Esophagus squamous epithelium (tissue), 5 donors: ENCODE measurements at regions not wholly inside any gene's neighbourhood (a gene's known extent, or its start where the extent isn't known, plus 50 kb on each side); places are given as distances from the start of the nearest gene placed in this dataset.

Source experiments
- DNase-seq: peaks from one replicate; lab custom pipeline; 2025; lab: John Stamatoyannopoulos, UW
- H3K27ac ChIP-seq, 4 donors: fragments of 200-600 bp; sonication (generic); one replicate each; pipeline ENCODE4 v1.5.1; 2016 to 2019; ENCODE audit warnings: mild to moderate bottlenecking in 1 of 4
- H3K27me3 ChIP-seq, 4 donors: fragments of 200-600 bp; sonication (generic); 1 replicate in 3 of 4; 2 replicates in 1 of 4; pipeline versions ENCODE4 v1.5.1 to v1.6.0; 2017 to 2021; ENCODE audit warnings: antibody characterized with exemption in 1 of 4
- H3K36me3 ChIP-seq, 3 donors: fragments of 200-600 bp; sonication (generic); one replicate each; pipeline ENCODE4 v1.5.1; 2016 to 2019
- H3K4me1 ChIP-seq, 3 donors: fragments of 200-600 bp; sonication (generic); one replicate each; pipeline ENCODE4 v1.5.1; 2017 to 2019
- H3K4me3 ChIP-seq, 4 donors: fragments of 200-600 bp; sonication (generic); 1 replicate in 3 of 4; 2 replicates in 1 of 4; pipeline ENCODE4 v1.5.1; 2016 to 2019; ENCODE audit warnings: mild to moderate bottlenecking in 2 of 4, moderate library complexity in 1 of 4
- H3K9me3 ChIP-seq, 3 donors: fragments of 200-600 bp; sonication (generic); one replicate each; pipeline ENCODE4 v1.5.1; 2016 to 2019
- POLR2A ChIP-seq, 4 donors: fragments of 450-650 bp; IDR thresholded peaks; one replicate each; pipeline ENCODE4 v1.6.1; 2017; ENCODE audit warnings: antibody characterized with exemption in 4 of 4, mild to moderate bottlenecking in 4 of 4, moderate library complexity in 3 of 4
- WGBS, 2 donors: methylation state at CpG; one replicate each; pipeline ENCODE4 v1.1.5; 2018; 5-methylcytosine and 5-hydroxymethylcytosine counted together
- intact Hi-C: fragments of 100-400 bp; cut with DNase I; formaldehyde crosslinking; loops from one replicate; pipeline ENCODE4 v1.15.0; 2022
- TF ChIP-seq, protein P1 (sequence below), 6 experiments: fragments of 450-650 bp in 4 of 6; fragments of 200-600 bp in 2 of 6; sonication (generic) in 2 of 6; IDR thresholded peaks; one replicate each; pipeline ENCODE4 v1.5.1; 2016 to 2019; ENCODE audit warnings: antibody characterized with exemption in 6 of 6, mild to moderate bottlenecking in 4 of 6, moderate library complexity in 4 of 6
- donor health status: DM: yes; HTN: yes; CAD: no.

- WGBS, 2 donors: 80 to 82% methylated on average over 8 to 9 of the region's 10 CpGs
- no peak overlapping the region for H3K4me3 ChIP-seq
- no peaks in the 10 kb centered on the region for H3K4me1 ChIP-seq
- no peak for DNase-seq
- TF ChIP-seq, protein P1, sequence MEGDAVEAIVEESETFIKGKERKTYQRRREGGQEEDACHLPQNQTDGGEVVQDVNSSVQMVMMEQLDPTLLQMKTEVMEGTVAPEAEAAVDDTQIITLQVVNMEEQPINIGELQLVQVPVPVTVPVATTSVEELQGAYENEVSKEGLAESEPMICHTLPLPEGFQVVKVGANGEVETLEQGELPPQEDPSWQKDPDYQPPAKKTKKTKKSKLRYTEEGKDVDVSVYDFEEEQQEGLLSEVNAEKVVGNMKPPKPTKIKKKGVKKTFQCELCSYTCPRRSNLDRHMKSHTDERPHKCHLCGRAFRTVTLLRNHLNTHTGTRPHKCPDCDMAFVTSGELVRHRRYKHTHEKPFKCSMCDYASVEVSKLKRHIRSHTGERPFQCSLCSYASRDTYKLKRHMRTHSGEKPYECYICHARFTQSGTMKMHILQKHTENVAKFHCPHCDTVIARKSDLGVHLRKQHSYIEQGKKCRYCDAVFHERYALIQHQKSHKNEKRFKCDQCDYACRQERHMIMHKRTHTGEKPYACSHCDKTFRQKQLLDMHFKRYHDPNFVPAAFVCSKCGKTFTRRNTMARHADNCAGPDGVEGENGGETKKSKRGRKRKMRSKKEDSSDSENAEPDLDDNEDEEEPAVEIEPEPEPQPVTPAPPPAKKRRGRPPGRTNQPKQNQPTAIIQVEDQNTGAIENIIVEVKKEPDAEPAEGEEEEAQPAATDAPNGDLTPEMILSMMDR (IDR thresholded peaks at IDR 0.05): no peak
- no peak for TF ChIP-seq POLR2A (IDR thresholded peaks at IDR 0.05)
- H3K36me3 ChIP-seq: no peaks in the 10 kb centered on the region
- intact Hi-C loops: no loop called here
- no peaks in the 10 kb centered on the region for H3K27me3 ChIP-seq
- H3K9me3 ChIP-seq: no peaks in the 10 kb centered on the region
- no peak overlapping the region for H3K27ac ChIP-seq
Observed at GRCh38 chr14:23719225-23719985, 83.2 kb downstream of the DHRS2 start.

DNA sequence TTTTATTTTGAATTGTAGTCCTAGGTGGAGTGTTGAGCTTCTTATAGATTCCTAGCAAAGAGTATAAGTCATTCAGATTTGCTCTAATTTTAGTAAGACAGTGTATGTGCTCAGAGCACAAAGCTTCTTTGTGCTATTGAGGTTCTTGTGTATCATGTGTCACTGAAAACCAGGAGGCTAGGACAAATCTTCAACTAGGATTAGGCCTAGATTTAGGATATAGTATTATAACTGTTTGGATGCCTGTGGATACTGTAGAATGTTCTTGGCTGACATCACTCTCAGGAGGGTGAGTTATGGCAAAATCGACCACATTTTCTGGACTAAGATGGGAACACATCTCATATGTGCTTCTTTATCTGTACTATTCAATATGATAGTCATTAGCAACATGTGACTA lies 86.5 kb downstream of the DHRS2 start:
- Histone ChIP-seq H3K27ac (no peak overlapping the region), H3K4me3 (no peak overlapping the region), H3K36me3 (no peaks in the 10 kb centered on the region), H3K4me1 (no peaks in the 10 kb centered on the region), H3K9me3 (no peaks in the 10 kb centered on the region), H3K27me3 (no peaks in the 10 kb centered on the region)
- intact Hi-C loops: no loop called here
- TF ChIP-seq, protein P1 (IDR thresholded peaks at IDR 0.05): no peak
- no peak for TF ChIP-seq POLR2A (IDR thresholded peaks at IDR 0.05)
- no peak for DNase-seq
- WGBS, 2 donors: 24 to 46% methylated on average over 1 of the region's 1 CpG

GRCh38 chr14:23723911-23724310 lies 87.7 kb downstream of the DHRS2 start:
- no peak for TF ChIP-seq POLR2A (IDR thresholded peaks at IDR 0.05)
- TF ChIP-seq, protein P1 (IDR thresholded peaks at IDR 0.05): no peak
- Histone ChIP-seq H3K27me3 (no peaks in the 10 kb centered on the region), H3K9me3 (no peaks in the 10 kb centered on the region), H3K27ac (no peak overlapping the region), H3K36me3 (no peaks in the 10 kb centered on the region), H3K4me1 (no peaks in the 10 kb centered on the region), H3K4me3 (no peak overlapping the region)
- DNase-seq: no peak
- intact Hi-C loops: no loop called here
- 43 to 51% methylated on average over 3 of the region's 3 CpGs for WGBS, 2 donors

GRCh38 chr14:23725528-23725927 lies 89.4 kb downstream of the DHRS2 start:
- Histone ChIP-seq H3K36me3 (no peaks in the 10 kb centered on the region), H3K27me3 (no peaks in the 10 kb centered on the region), H3K4me1 (no peaks in the 10 kb centered on the region), H3K9me3 (no peaks in the 10 kb centered on the region), H3K27ac (no peak overlapping the region), H3K4me3 (no peak overlapping the region)
- TF ChIP-seq, protein P1 (IDR thresholded peaks at IDR 0.05): no peak
- no peak for TF ChIP-seq POLR2A (IDR thresholded peaks at IDR 0.05)
- 75 to 81% methylated on average over 1 to 3 of the region's 3 CpGs for WGBS, 2 donors
- intact Hi-C loops: no loop called here
- DNase-seq: no peak

- no peak overlapping the region for H3K4me3 ChIP-seq
- no peaks in the 10 kb centered on the region for H3K36me3 ChIP-seq
- no peak for TF ChIP-seq POLR2A (IDR thresholded peaks at IDR 0.05)
- TF ChIP-seq, protein P1 (IDR thresholded peaks at IDR 0.05): no peak
- no peak overlapping the region for H3K27ac ChIP-seq
- WGBS, 2 donors: 84 to 91% methylated on average over 5 to 6 of the region's 16 CpGs
- H3K27me3 ChIP-seq: peaks cover 0 to 4% (median 0%) of the 10 kb centered on the region in 4 donors
- H3K4me1 ChIP-seq: no peaks in the 10 kb centered on the region
- no peak for DNase-seq
- intact Hi-C loops: no loop called here
- no peaks in the 10 kb centered on the region for H3K9me3 ChIP-seq
Observed at GRCh38 chr14:23725980-23726710, 90.0 kb downstream of the DHRS2 start.
